Calu3 (cell line): ENCODE measurements at regions not wholly inside any gene's neighbourhood (a gene's known extent, or its start where the extent isn't known, plus 50 kb on each side); places are given as distances from the start of the nearest gene placed in this dataset.

Experiments
- BruUV-seq: library from RNA; stranded (reverse); fragments of 400-500 nt; replicated peaks from 2 replicates; lab custom pipeline; 2021; lab: Mats Ljungman, UMichigan
- CTCF ChIA-PET: fragments of 300-600 bp; sonication (Branson Sonifier 250); formaldehyde crosslinking; loops from one replicate; lab custom pipeline; 2022; ENCODE audit warnings: antibody characterized with exemption; lab: Charles Lee
- DNase-seq: peaks from one replicate; pipeline ENCODE4 v3.0.0; 2022
- H3K27ac Mint-ChIP-seq: one replicate; pipeline ENCODE4 v1.8.0; 2022; ENCODE audit warnings: mixed read lengths; ENCODE audit not compliant: unreplicated experiment
- H3K27me3 Mint-ChIP-seq: one replicate; pipeline ENCODE4 v1.8.0; 2022; ENCODE audit warnings: mixed read lengths; ENCODE audit not compliant: unreplicated experiment
- H3K36me3 Mint-ChIP-seq: one replicate; pipeline ENCODE4 v1.8.0; 2022; ENCODE audit warnings: mild to moderate bottlenecking, moderate library complexity, mixed read lengths; ENCODE audit not compliant: insufficient read depth, unreplicated experiment
- H3K4me1 Mint-ChIP-seq: one replicate; pipeline ENCODE4 v1.8.0; 2022; ENCODE audit warnings: mild to moderate bottlenecking, low read depth, mixed read lengths; ENCODE audit not compliant: unreplicated experiment
- H3K4me3 Mint-ChIP-seq: one replicate; pipeline ENCODE4 v1.8.0; 2022; ENCODE audit warnings: mild to moderate bottlenecking, low read depth, moderate library complexity, mixed read lengths; ENCODE audit not compliant: unreplicated experiment
- H3K9me3 Mint-ChIP-seq: one replicate; pipeline ENCODE4 v1.8.0; 2022; ENCODE audit warnings: low read depth, mixed read lengths; ENCODE audit not compliant: unreplicated experiment
- CTCF ChIP-seq: fragments of 200-600 bp; IDR thresholded peaks from one replicate; pipeline ENCODE4 v1.8.0; 2022; ENCODE audit warnings: antibody characterized with exemption; ENCODE audit not compliant: unreplicated experiment
- intact Hi-C: fragments of 100-400 bp; cut with micrococcal nuclease; formaldehyde crosslinking; loops from one replicate; pipeline ENCODE4 v1.10.0; 2022; ENCODE audit not compliant: unreplicated experiment

GRCh38 chr18:59839931-59840685, 59.7 kb upstream of the PMAIP1 start:
- peak; percentile 26 for TF ChIP-seq CTCF
- no TSS peak for BruUV-seq
- Mint-ChIP-seq H3K27me3 (no peaks in the 10 kb centered on the region), H3K36me3 (peaks cover 15% of the 10 kb centered on the region), H3K4me1 (peaks cover 45% of the 10 kb centered on the region), H3K9me3 (no peaks in the 10 kb centered on the region), H3K27ac (peak overlapping the region; percentile 55), H3K4me3 (no peak overlapping the region)
- no peak for DNase-seq
- intact Hi-C loops = loop anchor here (1.0 to 5.0 kb wide), 4 partner anchors 111 to 707 kb away; no protein-coding TSS in a partner anchor
- CTCF ChIA-PET = interaction anchor here (0.6 to 1.4 kb wide), 6 partner anchors 15 to 209 kb away, joined by 4 to 7 read pairs (median 4); partner anchors contain the start of gene PMAIP1

- H3K9me3 Mint-ChIP-seq = no peaks in the 10 kb centered on the region
- peak; percentile 12 for DNase-seq
- H3K27me3 Mint-ChIP-seq = no peaks in the 10 kb centered on the region
- peak overlapping the region; percentile 55 for H3K27ac Mint-ChIP-seq
- intact Hi-C loops = loop anchor here (1.0 to 5.0 kb wide), 4 partner anchors 112 to 708 kb away; no protein-coding TSS in a partner anchor
- no peak for TF ChIP-seq CTCF
- H3K36me3 Mint-ChIP-seq = peaks cover 15% of the 10 kb centered on the region
- H3K4me1 Mint-ChIP-seq = peaks cover 42% of the 10 kb centered on the region
- no TSS peak for BruUV-seq
- CTCF ChIA-PET = interaction anchor here (0.6 to 1.4 kb wide), 3 partner anchors 42 to 232 kb away, joined by 3 to 7 read pairs (median 4); no protein-coding TSS in a partner anchor
- H3K4me3 Mint-ChIP-seq = no peak overlapping the region
Measured at GRCh38 chr18:59839246-59839645, 60.5 kb upstream of the PMAIP1 start.

- H3K4me1 Mint-ChIP-seq = peaks cover 26% of the 10 kb centered on the region
- CTCF ChIA-PET = interaction anchor here (0.7 to 1.7 kb wide), 3 partner anchors 14 to 157 kb away, joined by 3 to 7 read pairs (median 4); no protein-coding TSS in a partner anchor
- H3K27me3 Mint-ChIP-seq = no peaks in the 10 kb centered on the region
- no peak overlapping the region for H3K27ac Mint-ChIP-seq
- TF ChIP-seq CTCF = peak; percentile 86
- intact Hi-C loops = loop anchor here (2.0 to 5.0 kb wide), 4 partner anchors 63 to 710 kb away; no protein-coding TSS in a partner anchor
- no TSS peak for BruUV-seq
- DNase-seq = peak; percentile 67
- H3K4me3 Mint-ChIP-seq = no peak overlapping the region
- no peaks in the 10 kb centered on the region for H3K9me3 Mint-ChIP-seq
- H3K36me3 Mint-ChIP-seq = peaks cover 9% of the 10 kb centered on the region
Measured at GRCh38 chr18:59837586-59837985, 62.2 kb upstream of the PMAIP1 start.

GRCh38 chr18:59835605-59836379, 64.0 kb upstream of the PMAIP1 start:
- no peak for TF ChIP-seq CTCF
- peaks cover 22% of the 10 kb centered on the region for H3K4me1 Mint-ChIP-seq
- H3K9me3 Mint-ChIP-seq = no peaks in the 10 kb centered on the region
- no peak for DNase-seq
- peaks cover 9% of the 10 kb centered on the region for H3K36me3 Mint-ChIP-seq
- BruUV-seq = no TSS peak
- intact Hi-C loops = loop anchor here (2.0 to 5.0 kb wide), 4 partner anchors 65 to 712 kb away; no protein-coding TSS in a partner anchor
- CTCF ChIA-PET = interaction anchor here (0.6 to 1.7 kb wide), 3 partner anchors 12 to 159 kb away, joined by 3 to 7 read pairs (median 4); no protein-coding TSS in a partner anchor
- H3K27ac Mint-ChIP-seq = no peak overlapping the region
- peaks cover 11% of the 10 kb centered on the region for H3K27me3 Mint-ChIP-seq
- no peak overlapping the region for H3K4me3 Mint-ChIP-seq
